ENCODE measurements at regions not wholly inside any gene's neighbourhood (a gene's known extent, or its start where the extent isn't known, plus 50 kb on each side); places are given as distances from the start of the nearest gene placed in this dataset.

DNA sequence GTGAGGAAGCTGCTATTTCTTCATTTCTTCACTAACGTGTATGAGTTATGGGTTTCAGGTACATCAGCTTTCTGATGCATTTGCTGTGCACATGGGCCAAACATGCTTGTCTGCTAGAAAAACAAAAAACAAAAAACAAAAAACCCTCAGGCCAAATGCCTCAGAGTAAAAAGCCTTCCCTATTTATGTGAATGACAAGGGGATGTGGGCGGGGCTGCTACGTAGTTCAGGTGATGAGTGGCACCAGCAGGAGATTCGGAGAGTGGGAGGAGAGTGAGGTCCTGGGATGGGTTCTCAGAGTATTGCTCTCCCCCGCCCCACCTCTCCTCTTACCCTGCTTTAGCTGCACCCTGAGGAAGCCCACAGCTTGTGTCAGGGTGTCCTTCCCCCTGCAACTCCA, 596.8 kb upstream of the JAG1 start:
- DNase-seq: no peak

DNA sequence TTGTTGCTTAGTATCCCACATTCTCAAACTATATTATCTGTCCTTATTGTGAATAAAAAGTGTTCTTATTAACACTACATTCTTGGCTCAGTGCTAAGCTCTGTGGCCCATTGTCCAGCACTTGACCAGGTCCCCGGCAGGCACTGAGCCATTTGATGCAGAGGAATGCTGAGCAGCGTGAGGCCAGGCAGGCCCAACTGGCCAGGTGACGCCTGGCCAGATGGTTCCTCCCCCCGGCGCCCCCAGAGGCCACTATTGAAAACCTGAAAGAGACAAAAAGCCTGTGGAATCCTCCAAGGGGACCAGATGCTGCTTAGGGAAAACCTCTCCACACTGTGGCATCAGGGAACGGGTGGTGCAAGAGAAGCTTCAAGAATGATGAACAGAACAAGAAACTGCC, 597.5 kb upstream of the JAG1 start:
- DNase-seq: no peak

DNA sequence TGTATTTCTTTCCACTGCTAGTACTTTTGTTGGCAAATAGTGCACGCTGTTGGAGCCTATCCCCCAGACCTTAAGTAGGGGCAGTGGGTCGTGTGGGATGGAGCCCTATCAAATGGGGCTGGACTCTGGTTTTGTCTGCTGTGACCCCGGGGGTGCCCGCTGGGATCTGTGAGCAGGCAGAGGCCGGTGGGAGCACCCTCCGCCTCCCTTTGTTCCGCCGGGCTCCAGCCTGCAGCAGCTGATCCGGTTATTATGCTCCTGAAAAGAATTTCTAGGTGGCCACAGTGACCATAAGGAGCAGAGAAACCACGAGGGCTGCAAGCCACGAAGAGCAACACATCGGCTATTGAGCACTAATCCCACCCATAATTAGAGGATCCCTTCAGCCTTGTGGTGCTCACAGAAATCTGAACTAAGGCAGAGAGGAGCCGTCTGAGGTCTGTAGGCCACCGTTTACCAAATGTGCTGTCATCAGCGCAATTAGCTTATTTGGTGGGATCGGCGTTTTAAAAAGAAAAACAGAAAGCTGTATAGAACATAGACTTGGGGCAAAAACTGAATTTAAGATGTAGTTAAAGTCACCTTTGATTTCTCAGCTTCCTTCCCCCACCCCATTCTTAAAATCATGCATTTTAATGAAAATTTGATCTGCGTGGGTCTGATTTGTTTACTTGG, 598.3 kb upstream of the JAG1 start:
- no peak for DNase-seq

DNA sequence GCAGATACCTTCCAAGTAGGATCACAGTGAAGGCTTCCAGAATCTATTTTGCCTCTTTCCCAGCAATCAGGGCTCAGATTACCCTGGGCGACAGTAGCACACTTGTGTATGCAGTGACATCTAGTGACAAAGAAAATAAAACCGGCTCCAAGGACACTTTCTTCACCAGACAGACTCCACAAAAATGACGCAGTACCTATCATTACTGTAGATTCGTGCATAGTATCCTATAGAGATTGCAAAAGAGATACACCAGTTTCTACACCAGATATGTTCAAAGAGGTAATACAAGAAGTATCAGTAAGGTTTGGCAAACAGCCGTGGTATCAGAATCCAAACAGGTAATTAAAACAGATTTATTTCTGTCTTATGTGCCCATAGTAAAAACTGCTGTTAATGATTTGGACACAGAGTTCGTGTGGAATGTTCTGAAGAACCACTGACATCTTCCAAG, 600.4 kb upstream of the JAG1 start:
- peak; percentile 63 for DNase-seq

DNA sequence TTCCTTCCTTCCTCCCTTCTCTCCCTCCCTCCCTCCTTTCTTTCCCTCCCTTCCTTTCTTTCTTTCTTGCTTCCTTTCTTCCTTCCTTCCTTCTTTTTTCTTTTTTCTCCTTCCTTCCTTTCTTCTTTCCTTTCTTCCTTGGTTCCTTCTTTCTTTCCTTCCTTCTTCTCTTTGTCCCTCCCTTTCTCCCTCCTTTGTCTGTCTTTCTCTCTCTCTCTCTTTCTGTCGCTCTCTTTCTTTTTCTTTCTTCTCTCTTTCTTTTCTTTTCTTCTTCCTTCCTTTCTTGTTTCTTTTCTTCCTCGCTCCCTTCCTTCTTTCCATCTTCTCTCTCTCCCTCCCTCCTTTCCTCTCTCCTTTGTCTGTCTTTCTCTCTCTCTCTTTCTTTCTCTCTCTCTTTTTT, 601.9 kb upstream of the JAG1 start:
- DNase-seq: no peak

DNA sequence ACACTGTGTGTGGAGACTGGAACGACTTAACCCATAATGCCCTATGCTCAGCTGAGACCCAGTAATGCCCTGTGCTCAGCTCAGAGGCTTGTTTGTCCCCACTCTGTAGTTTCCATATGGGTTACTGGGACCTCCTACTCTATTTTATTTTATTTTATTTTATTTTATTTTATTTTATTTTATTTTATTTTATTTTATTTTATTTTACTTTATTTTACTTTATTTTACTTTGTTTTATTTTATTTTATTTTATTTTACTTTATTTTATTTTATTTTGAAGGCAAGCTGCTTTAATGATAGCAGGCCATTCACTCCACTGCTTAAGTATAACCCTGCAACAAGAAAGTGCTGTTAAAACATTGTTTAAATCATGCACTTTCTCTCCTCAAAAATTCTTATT, 603.4 kb upstream of the JAG1 start:
- no peak for DNase-seq

DNA sequence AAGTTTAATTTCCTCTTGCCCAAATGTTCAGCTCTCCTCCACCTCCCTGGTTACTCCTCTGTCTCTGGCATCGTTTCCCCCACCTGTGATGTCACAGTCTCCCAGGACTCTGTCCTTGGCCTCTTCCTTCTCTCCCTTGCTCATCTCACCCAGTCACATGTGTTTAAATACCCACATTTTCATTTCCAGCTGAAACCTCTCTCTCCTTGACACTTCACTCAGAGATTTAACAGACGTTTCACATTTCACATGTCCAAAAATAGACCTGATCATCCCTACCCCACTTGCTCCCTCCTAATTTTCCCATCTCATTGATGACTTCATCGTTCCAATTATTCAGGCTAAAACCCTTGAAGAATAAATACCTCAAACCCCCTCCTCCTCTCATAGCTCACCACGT, 604.1 kb upstream of the JAG1 start:
- no peak for DNase-seq

DNA sequence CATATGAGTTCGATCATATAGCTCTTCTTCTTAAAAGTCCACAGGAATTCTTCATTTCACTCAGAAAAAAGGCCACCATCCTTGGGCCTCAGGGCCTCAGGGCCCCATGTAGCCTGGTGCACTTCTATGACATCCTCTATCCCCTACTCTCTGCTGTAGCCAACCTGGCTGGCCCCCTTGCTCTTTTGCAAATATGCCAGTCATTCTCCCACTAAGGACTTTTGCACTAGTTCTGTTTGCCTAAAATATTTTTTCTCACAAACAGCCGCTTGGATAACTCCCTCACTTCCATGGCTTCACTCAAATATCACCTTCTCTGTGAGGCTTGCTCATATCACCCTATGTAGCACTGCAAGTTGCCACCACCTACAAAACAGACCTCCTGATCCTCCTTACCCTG, 604.7 kb upstream of the JAG1 start:
- no peak for DNase-seq

DNA sequence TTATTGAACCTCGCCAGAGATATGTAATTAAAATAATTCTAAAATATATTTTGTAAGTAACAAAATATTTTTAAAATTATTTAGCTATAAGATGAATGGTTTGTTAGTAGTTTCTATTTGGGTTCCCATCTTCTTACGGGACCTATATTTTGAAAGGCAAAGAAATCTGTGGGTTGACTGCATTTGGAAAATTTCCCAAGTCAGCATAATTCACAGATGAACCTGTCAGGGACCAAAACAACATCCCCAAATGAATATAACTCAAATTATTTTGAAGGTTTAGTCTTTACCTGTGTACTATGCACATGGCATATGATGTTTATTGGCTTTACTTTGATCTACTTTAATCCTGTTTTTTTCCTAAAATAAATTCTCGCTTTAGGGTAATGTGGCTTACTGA, 607.4 kb upstream of the JAG1 start:
- no peak for DNase-seq

DNA sequence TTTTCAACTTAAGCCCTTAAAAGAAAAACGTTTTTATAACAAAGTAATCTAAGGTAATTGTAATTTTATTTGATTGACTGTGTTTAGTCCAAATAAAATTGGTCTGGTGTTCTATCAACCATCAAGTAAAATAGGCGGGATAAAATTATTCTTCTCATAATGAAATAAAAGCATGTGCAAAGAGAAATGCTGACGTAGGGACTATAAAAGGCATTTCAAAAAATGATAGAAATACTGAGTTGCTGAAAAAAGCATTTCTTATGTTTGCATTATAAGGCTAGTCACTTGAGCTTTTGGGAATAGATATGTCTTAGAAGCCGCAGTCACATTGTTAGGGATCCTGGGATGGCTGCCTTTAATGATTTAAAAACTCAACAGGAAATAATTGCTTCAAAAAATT, 608.0 kb upstream of the JAG1 start:
- DNase-seq: no peak

DNA sequence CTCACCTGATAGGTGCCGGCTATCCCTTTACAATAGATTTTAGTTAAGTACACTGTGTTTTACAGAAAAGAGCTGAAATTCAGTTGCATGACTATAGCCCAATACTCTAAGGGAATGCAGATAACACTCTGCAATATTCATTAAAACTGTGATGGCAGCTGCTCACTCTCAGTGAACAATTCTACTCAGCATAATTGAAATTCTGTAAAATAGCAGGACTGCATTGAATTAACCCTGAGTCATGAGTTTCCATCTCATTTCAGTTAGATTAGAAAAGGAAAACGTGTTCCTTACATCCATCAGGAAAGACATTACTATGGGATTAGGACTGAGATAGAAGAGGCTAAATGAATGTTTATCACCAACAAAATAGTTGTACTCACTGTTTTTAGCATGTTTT, 613.3 kb upstream of the JAG1 start:
- no peak for DNase-seq

DNA sequence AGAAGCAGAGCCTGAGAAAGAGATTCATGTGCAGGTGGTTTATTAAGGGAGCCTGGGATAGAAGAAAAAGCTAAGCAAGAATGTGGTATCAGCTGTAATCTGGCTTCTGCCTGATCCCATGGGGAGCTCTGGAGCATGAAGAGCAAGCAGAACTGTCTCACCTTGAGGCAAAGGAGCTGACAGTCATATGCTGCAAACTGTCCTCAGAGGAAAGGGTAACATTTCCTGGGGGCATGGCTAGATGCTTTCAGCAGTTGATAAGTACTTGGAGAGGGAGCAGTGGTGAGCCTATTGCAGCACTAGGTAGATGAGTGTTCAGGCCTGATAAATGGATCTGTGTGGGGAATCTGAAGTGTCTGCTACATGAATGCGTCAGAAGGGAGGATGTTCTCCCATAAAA, 621.5 kb upstream of the BTBD3 start:
- no peak for DNase-seq

DNA sequence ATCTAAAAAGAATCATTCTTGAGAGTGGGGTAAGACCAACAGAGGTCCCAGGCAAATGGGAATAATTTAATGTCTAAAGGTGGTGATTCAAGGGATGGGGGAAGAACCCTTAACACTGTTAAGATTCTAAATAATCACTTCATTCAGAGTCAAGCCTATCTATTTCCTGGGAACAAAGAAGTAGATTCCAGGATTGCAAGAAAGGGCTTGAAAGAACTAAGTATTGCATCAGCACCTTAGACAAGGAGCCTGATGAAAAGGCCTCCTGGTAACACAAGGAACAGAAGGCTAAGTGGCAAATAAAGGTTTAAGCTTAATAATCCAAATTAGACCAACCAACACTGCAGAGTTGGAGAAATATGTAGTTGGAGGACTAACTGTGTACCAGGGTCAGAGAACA, 620.7 kb upstream of the BTBD3 start:
- no peak for DNase-seq

DNA sequence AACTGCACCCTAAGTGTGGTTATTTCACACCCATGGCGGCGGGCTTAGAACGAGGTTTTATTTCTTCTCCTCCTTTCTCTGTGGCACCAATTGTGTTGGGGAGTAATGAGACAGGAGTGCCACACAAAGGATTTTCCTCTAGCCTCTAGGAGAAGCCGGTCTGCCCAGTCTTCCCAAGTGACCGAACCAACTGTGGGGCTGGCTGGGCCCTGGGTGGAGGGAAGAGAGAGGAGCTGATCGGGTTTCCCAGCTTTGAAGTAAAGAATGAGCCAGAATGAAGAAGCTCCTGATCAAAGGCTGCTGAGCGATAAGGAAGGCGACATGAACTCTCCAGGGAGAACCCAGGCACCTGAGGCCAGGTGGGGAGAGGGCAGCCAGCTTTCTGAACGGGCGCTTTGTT, 616.0 kb upstream of the BTBD3 start:
- DNase-seq: no peak

DNA sequence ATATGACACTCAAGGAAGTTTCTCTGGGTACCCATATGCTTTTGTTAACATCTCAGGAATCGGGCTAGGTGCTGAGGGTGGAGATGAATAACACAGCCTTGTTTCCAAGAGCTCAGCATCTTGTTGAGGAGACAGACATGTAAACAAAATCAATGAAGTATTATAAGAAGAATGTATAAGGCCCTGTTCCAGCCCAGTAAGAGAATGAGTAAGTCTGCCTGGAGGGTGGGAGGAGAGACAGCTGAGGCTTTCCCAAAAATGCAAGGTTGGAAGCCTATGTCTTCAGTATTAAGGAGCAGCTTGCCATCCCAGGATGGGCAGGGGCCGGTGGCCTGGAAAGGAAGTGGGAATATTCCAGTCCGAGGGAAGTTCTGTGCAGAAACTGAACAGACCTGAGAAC, 615.3 kb upstream of the BTBD3 start:
- no peak for DNase-seq

DNA sequence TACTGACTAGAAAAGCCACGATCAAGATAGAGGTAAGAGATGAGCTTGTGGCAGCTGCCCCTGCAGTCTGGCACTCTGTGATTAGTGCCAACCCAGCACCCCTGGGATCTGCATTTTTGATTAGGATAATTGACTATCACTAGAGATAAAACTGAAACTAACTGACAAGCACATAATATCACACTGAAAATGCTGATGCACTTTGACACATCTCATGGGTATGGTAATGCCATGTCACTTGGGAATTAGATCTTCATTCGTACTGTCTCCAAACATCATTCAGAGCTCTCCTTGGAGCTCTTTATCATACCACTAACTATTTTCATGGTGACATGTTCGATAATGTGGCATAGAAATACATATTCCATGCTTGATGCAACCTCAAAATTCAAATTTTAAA, 612.9 kb upstream of the BTBD3 start:
- DNase-seq: no peak

DNA sequence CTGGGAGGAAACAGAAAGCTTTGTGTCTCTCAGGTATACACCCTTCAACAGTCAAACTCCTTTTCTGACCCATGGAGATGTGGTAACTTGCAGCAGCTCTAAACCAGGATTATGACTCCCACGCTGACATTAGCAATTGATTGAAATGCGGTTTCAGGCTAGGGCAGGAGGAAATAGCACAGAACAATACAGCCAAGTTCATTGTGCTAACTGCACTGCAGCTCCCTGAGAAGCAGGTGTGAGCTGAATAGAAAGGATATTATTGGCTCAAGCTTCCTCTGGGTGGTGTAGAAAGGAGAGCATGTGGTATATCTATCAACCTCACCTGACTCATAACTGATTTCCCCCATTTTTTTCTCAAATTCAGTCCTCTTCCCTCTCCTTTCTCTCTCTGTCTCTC, 612.3 kb upstream of the BTBD3 start:
- no peak for DNase-seq

DNA sequence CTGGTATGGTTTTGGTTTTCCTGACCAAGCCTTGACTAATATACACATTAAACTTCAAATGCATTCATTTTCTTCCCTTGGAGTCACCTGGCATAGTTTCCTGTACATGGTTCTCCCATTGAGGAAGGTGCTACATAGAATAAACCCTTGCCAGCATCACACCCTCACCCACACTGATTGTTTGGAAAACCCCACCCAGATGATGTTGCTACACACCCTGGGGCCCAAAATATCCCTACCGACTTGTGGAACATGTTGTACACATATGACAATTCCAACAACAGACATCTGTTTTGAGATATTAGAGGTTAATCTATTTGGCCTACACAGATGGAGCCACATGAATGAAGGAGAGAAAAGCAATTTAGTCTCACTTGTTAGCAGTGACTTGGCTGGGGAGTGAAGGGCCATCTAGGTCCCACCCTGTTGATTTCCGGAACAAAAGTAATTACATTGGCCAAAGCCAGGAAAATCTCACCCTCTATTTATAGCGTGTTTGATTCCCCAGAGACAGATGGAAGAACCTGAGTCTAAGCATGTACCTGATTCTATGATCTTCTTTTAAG, 606.0 kb upstream of the BTBD3 start:
- DNase-seq: no peak

DNA sequence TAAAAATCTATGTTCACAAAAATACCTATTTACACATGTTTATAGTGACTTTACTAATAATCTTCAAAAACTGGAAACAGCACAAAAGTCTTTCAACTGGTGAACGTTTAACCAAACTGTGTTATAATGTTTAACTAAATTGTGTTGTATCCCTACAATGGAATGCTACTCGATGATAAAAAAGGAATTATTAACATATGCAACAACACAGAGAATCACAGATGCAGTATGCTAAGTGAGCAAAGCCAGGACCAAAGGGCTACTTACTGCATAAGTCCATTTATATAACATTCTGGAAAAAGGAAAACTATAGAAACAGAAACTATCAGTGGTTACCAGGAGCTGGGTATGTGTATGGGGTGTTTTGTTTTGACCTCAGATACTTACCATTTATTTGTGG, 602.2 kb upstream of the BTBD3 start:
- no peak for DNase-seq

DNA sequence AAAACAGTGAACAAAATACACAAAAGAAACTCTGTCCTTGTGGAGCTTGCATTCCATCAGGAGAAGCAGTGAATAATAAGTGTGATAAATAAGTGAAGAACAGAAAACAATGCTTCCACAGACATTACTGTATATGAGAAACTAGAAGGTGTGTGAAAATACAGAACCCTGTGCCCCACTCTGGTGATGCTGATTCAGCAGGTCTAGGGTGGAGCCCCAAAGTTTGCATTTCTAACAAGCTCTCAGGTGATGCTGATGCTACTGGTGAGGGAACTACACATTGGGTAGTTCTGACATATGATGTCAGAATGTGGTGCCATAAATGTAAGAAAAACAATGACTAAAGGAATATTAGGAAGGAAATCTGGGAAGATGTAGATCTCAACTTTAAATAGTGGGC, 601.4 kb upstream of the BTBD3 start:
- DNase-seq: no peak

DNA sequence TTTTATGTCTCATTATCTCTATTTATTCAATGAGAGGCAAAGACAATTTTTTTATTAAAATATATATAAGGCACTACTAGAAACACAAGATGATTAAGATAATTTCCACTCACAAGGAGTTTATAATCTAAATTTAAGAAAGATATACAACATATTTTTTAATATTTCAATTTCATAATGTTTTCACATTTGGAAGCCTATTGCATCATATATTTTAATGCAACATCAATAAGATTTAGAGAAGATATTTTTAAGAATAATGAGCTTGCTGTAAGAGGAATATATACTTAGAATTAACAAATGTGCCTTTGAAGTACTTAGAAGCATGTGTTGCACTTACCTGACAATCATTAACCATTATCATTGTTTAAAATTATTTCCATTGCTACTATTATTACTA, 597.7 kb upstream of the BTBD3 start:
- DNase-seq: no peak

DNA sequence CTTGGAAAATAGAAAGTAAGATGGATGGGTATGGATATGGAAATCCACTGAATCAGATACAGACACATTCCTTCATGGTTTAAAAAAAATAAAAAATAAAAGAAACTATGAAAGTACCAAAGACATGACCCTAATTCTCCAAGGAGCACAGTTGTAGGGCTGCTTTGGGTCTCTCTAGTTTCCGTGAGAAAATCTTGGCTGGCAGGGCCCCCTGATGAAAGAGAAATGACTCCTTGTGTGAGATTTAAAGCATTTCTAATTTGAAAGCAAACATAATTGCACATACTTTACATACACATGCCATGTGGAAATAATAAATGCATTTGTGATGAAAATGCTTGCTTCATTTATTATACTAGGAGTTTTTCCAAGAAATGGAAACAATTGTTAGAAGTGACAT, 593.9 kb upstream of the BTBD3 start:
- no peak for DNase-seq

DNA sequence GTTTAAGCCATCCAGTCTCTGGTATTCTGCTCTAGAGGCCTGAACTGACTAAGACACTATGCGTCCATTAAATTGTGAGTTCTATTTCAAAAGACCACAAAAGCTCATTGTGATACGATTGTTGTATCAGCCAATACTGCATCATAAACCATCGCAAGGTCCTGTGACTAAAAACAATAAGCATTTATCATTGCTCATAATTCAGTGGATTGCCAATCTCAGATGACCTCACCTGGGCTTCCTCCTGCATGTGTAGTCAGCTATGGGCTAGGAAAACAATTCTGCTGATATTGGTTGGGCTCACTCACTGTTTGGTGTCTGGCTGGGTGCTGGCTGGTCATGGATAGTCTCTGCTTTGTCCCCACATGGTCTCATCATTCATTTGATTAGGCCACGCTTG, 592.7 kb upstream of the BTBD3 start:
- DNase-seq: no peak

DNA sequence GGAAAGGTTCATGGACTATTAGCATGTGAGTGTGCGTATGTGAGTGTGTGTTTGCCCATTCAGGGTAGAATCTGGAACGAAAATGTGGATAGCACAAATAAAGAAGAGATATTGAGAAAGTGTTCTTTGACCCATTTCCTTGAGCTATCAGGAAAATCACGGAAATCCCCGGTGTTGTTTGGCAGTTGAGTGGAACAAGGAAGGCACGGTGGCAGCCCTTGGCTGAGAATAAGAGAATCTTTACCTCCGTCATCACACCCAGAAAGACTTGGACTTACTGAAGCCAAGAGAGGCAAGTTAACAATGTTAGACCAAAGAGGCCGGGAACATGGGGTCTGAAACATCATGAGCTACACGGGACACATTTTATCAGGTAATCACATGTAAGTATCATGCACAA, 588.9 kb upstream of the BTBD3 start:
- no peak for DNase-seq

DNA sequence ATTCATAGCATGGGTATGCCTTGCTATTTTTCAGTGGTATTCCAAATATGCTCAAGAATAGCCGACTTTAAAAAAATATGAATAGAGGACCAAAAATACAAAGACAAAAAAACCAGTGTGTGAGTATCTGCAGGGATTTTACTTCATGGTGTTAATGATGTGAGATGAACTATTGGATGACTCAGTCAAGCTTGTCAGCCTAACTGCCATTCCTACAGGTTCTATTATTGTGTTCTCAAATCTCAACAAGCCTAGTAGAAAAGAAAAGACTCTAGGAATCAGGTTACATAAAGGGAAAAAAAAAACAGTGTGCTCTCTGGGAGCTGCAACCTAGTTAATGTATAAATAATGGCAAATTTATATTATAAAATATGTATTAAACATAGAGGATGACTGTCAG, 588.4 kb upstream of the BTBD3 start:
- DNase-seq: no peak

DNA sequence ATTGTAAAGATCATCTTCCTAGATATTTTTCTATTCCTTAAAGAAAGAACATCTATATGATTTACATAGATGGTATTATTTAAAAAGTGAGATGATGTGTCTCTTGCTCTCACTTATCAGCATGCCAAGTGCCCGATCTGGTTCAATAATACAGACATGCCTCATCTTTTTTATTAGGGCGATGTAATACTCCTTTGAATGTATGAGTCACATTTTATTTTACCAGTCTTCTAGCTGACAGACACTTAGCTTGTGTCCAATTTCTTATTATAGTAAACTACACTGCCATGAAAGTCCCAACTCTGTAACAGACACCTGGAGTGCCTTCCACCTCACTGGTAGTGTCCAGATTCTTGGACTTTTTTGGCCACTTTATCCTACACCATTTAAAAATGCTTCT, 586.6 kb upstream of the BTBD3 start:
- DNase-seq: no peak

Measured in NCI-H2029 (cell line).